ENCODE measurements at regions not wholly inside any gene's neighbourhood (a gene's known extent, or its start where the extent isn't known, plus 50 kb on each side); places are given as distances from the start of the nearest gene placed in this dataset.

GRCh38 chr6:53410508-53411258 is 61.9 kb upstream of the ELOVL5 start:
- peak; percentile 36 to 66 for DNase-seq (ENCODE audit: low read depth in 1 of 2, low spot score in 1 of 2)
- in situ Hi-C loops (cut with HindIII; ENCODE audit: low pct_unique_long_range_greater_than_20kb, low sequenced_read_pairs) = no loop called here
- TF ChIP-seq JUND (IDR thresholded peaks at IDR 0.05; ENCODE audit: low read depth) = no peak

GRCh38 chr6:53408826-53409225 is 60.1 kb upstream of the ELOVL5 start:
- no peak for DNase-seq (ENCODE audit: low read depth in 1 of 2, low spot score in 1 of 2)
- in situ Hi-C loops (cut with HindIII; ENCODE audit: low pct_unique_long_range_greater_than_20kb, low sequenced_read_pairs) = no loop called here
- TF ChIP-seq JUND (IDR thresholded peaks at IDR 0.05; ENCODE audit: low read depth) = no peak

GRCh38 chr6:53399027-53399344 is 50.2 kb upstream of the ELOVL5 start:
- no peak for DNase-seq (ENCODE audit: low read depth in 1 of 2, low spot score in 1 of 2)
- in situ Hi-C loops (cut with HindIII; ENCODE audit: low pct_unique_long_range_greater_than_20kb, low sequenced_read_pairs) = no loop called here

GRCh38 chr6:53398247-53399026 is 49.7 kb upstream of the ELOVL5 start:
- DNase-seq (ENCODE audit: low read depth in 1 of 2, low spot score in 1 of 2) = no peak
- in situ Hi-C loops (cut with HindIII; ENCODE audit: low pct_unique_long_range_greater_than_20kb, low sequenced_read_pairs) = no loop called here
- no peak for TF ChIP-seq JUND (IDR thresholded peaks at IDR 0.05; ENCODE audit: low read depth)

More at GRCh38 chr6:53399027-53399344, 50.2 kb upstream of the ELOVL5 start:
- no peak for TF ChIP-seq JUND (IDR thresholded peaks at IDR 0.05; ENCODE audit: low read depth)

All from T47D (cell line).